ENCODE measurements at regions not wholly inside any gene's neighbourhood (a gene's known extent, or its start where the extent isn't known, plus 50 kb on each side); places are given as distances from the start of the nearest gene placed in this dataset.

- no peak for TF ChIP-seq CTCF (IDR thresholded peaks at IDR 0.05)
- no peak overlapping the region for H3K27ac ChIP-seq
- no peaks in the 10 kb centered on the region for H3K27me3 ChIP-seq (replicated peaks; ENCODE audit: insufficient read depth)
- no peaks in the 10 kb centered on the region for H3K36me3 ChIP-seq
- no peaks in the 10 kb centered on the region for H3K9me3 ChIP-seq
- DNase-seq (ENCODE audit: low spot score): no peak
- H3K4me1 ChIP-seq (ENCODE audit: control insufficient read depth in 1 of 2, low read depth in 2 of 2): no peaks in the 10 kb centered on the region
- no peak for ATAC-seq (ENCODE audit: insufficient number of reproducible peaks, low FRiP score, low read depth)
- no peak overlapping the region for H3K4me3 ChIP-seq
Observed at GRCh38 chr7:126305671-126306070, 947.1 kb downstream of the GRM8 start.

GRCh38 chr7:126303926-126304325 is 948.8 kb downstream of the GRM8 start:
- Histone ChIP-seq H3K4me3 (no peak overlapping the region), H3K27me3 (replicated peaks; ENCODE audit: insufficient read depth) (no peaks in the 10 kb centered on the region), H3K9me3 (no peaks in the 10 kb centered on the region), H3K36me3 (no peaks in the 10 kb centered on the region), H3K27ac (no peak overlapping the region), H3K4me1 (ENCODE audit: control insufficient read depth in 1 of 2, low read depth in 2 of 2) (no peaks in the 10 kb centered on the region)
- no peak for TF ChIP-seq CTCF (IDR thresholded peaks at IDR 0.05)
- DNase-seq (ENCODE audit: low spot score) (no peak), ATAC-seq (ENCODE audit: insufficient number of reproducible peaks, low FRiP score, low read depth) (no peak)

- Histone ChIP-seq H3K9me3 (no peaks in the 10 kb centered on the region), H3K4me3 (no peak overlapping the region), H3K27ac (no peak overlapping the region), H3K27me3 (replicated peaks; ENCODE audit: insufficient read depth) (no peaks in the 10 kb centered on the region), H3K4me1 (ENCODE audit: control insufficient read depth in 1 of 2, low read depth in 2 of 2) (no peaks in the 10 kb centered on the region), H3K36me3 (no peaks in the 10 kb centered on the region)
- no peak for TF ChIP-seq CTCF (IDR thresholded peaks at IDR 0.05)
- ATAC-seq (ENCODE audit: insufficient number of reproducible peaks, low FRiP score, low read depth) (no peak), DNase-seq (ENCODE audit: low spot score) (no peak)
Observed at GRCh38 chr7:126302639-126303038, 950.1 kb downstream of the GRM8 start.

- H3K9me3 ChIP-seq: no peaks in the 10 kb centered on the region
- no peak overlapping the region for H3K4me3 ChIP-seq
- no peak for TF ChIP-seq CTCF (IDR thresholded peaks at IDR 0.05)
- no peak overlapping the region for H3K27ac ChIP-seq
- no peaks in the 10 kb centered on the region for H3K4me1 ChIP-seq (ENCODE audit: control insufficient read depth in 1 of 2, low read depth in 2 of 2)
- H3K27me3 ChIP-seq (replicated peaks; ENCODE audit: insufficient read depth): no peaks in the 10 kb centered on the region
- H3K36me3 ChIP-seq: no peaks in the 10 kb centered on the region
- ATAC-seq (ENCODE audit: insufficient number of reproducible peaks, low FRiP score, low read depth) (no peak), DNase-seq (ENCODE audit: low spot score) (no peak)
Observed at GRCh38 chr7:126286317-126286716, 966.4 kb downstream of the GRM8 start.

GRCh38 chr7:126236261-126236660 is 1016.5 kb downstream of the GRM8 start:
- no peaks in the 10 kb centered on the region for H3K27me3 ChIP-seq (replicated peaks; ENCODE audit: insufficient read depth)
- H3K9me3 ChIP-seq: no peaks in the 10 kb centered on the region
- ATAC-seq (ENCODE audit: insufficient number of reproducible peaks, low FRiP score, low read depth): no peak
- no peak for TF ChIP-seq CTCF (IDR thresholded peaks at IDR 0.05)
- H3K27ac ChIP-seq: no peak overlapping the region
- DNase-seq (ENCODE audit: low spot score): no peak
- H3K36me3 ChIP-seq: no peaks in the 10 kb centered on the region
- H3K4me3 ChIP-seq: no peak overlapping the region
- no peaks in the 10 kb centered on the region for H3K4me1 ChIP-seq (ENCODE audit: control insufficient read depth in 1 of 2, low read depth in 2 of 2)
